Colonic mucosa (tissue), 4 donors: ENCODE measurements at regions not wholly inside any gene's neighbourhood (a gene's known extent, or its start where the extent isn't known, plus 50 kb on each side); places are given as distances from the start of the nearest gene placed in this dataset.

Experiments
- DNase-seq: peaks from one replicate; pipeline ENCODE4 v3.0.0-alpha.2; 2020
- H3K27ac ChIP-seq: fragments of 200-600 bp; one replicate; pipeline ENCODE4 v1.8.0; 2021
- H3K27me3 ChIP-seq: fragments of 200-600 bp; one replicate; pipeline ENCODE4 v1.8.0; 2021
- H3K36me3 ChIP-seq: fragments of 200-600 bp; one replicate; pipeline ENCODE4 v1.8.0; 2021
- H3K4me1 ChIP-seq: fragments of 200-600 bp; one replicate; pipeline ENCODE4 v1.8.0; 2021; ENCODE audit warnings: mild to moderate bottlenecking
- H3K4me3 ChIP-seq: fragments of 200-600 bp; one replicate; pipeline ENCODE4 v1.8.0; 2021
- H3K9ac ChIP-seq, 2 donors: one replicate each; pipeline ENCODE4 v1.7.0; 2013; ENCODE audit warnings: control low read depth in 2 of 2, low read depth in 2 of 2, low read length in 2 of 2
- H3K9me3 ChIP-seq: fragments of 200-600 bp; one replicate; pipeline ENCODE4 v1.8.0; 2021
- intact Hi-C: fragments of 100-400 bp; cut with DNase I; formaldehyde crosslinking; loops from one replicate; pipeline ENCODE4 v1.14.1; 2022
- TF ChIP-seq, protein P1 (sequence below): fragments of 200-600 bp; IDR thresholded peaks from one replicate; pipeline ENCODE4 v1.8.0; 2022; ENCODE audit warnings: antibody characterized with exemption, mild to moderate bottlenecking
- donor health status: healthy.
- donor health status: DM: no; HTN: no; CAD: no.
- donor health status: DM: no; HTN: no; CAD: no.

GRCh38 chr6:66533921-66534404, 826.9 kb upstream of the EYS start:
- Histone ChIP-seq H3K27ac (no peak overlapping the region), H3K27me3 (no peaks in the 10 kb centered on the region), H3K9ac (no peak overlapping the region), H3K4me1 (no peaks in the 10 kb centered on the region), H3K9me3 (no peaks in the 10 kb centered on the region), H3K36me3 (no peaks in the 10 kb centered on the region), H3K4me3 (no peak overlapping the region)
- intact Hi-C loops = no loop called here
- TF ChIP-seq, protein P1, sequence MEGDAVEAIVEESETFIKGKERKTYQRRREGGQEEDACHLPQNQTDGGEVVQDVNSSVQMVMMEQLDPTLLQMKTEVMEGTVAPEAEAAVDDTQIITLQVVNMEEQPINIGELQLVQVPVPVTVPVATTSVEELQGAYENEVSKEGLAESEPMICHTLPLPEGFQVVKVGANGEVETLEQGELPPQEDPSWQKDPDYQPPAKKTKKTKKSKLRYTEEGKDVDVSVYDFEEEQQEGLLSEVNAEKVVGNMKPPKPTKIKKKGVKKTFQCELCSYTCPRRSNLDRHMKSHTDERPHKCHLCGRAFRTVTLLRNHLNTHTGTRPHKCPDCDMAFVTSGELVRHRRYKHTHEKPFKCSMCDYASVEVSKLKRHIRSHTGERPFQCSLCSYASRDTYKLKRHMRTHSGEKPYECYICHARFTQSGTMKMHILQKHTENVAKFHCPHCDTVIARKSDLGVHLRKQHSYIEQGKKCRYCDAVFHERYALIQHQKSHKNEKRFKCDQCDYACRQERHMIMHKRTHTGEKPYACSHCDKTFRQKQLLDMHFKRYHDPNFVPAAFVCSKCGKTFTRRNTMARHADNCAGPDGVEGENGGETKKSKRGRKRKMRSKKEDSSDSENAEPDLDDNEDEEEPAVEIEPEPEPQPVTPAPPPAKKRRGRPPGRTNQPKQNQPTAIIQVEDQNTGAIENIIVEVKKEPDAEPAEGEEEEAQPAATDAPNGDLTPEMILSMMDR = no peak
- DNase-seq = no peak

- intact Hi-C loops = no loop called here
- Histone ChIP-seq H3K27ac (no peak overlapping the region), H3K36me3 (no peaks in the 10 kb centered on the region), H3K9ac (no peak overlapping the region), H3K4me3 (no peak overlapping the region), H3K9me3 (no peaks in the 10 kb centered on the region), H3K27me3 (no peaks in the 10 kb centered on the region), H3K4me1 (no peaks in the 10 kb centered on the region)
- TF ChIP-seq, protein P1 = no peak
- DNase-seq = no peak
These were observed 819.0 kb upstream of the EYS start for GRCh38 chr6:66526061-66526460.

DNA sequence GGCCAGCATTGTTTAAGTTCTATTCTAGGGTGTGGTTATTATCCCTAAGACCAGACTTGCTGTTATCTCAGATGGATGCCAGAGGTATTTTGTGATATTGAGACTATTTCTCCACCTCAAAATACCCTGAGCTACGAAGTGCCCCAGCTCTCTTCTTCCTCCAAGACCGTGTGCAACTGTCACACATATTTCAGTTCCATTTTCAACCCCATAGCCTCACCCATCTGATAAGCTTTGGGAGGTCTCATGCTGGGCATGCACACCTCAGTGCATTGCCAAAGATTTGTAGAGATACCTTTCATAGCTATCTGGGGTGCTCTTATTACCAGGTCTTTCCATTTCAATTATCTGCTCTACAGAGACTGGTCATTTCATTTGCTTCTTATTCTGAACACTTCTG, 815.8 kb upstream of the EYS start:
- no peak for DNase-seq
- H3K9me3 ChIP-seq = no peaks in the 10 kb centered on the region
- no peaks in the 10 kb centered on the region for H3K27me3 ChIP-seq
- intact Hi-C loops = no loop called here
- TF ChIP-seq, protein P1 = no peak
- H3K27ac ChIP-seq = no peak overlapping the region
- no peak overlapping the region for H3K4me3 ChIP-seq
- no peak overlapping the region for H3K9ac ChIP-seq
- H3K36me3 ChIP-seq = no peaks in the 10 kb centered on the region
- no peaks in the 10 kb centered on the region for H3K4me1 ChIP-seq

DNA sequence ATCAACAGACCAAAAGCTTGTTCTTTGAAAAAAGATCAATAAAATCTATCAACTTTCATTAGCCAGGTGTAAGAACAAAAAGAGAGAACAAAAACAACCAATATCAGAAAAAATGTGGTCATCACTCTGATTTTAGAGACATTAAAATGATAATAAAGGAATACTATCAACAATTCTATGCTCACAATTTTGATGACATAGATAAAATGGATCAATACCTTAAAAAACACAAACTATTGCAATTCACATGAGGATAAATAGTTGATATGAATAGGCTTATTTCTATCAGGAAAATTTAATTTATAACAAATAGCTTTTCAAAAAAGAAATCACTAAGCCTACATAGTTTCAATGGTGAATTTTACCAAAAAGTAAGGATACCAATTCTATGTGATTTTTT, 809.4 kb upstream of the EYS start:
- TF ChIP-seq, protein P1 = no peak

GRCh38 chr6:66508433-66508832, 801.4 kb upstream of the EYS start:
- TF ChIP-seq, protein P1 = no peak
- no peak for DNase-seq
- H3K9me3 ChIP-seq = no peaks in the 10 kb centered on the region
- H3K4me1 ChIP-seq = no peaks in the 10 kb centered on the region
- no peaks in the 10 kb centered on the region for H3K36me3 ChIP-seq
- no peak overlapping the region for H3K27ac ChIP-seq
- no peaks in the 10 kb centered on the region for H3K27me3 ChIP-seq
- H3K4me3 ChIP-seq = no peak overlapping the region
- no peak overlapping the region for H3K9ac ChIP-seq
- intact Hi-C loops = no loop called here

More for the DNA sequence above, 809.4 kb upstream of the EYS start:
- Histone ChIP-seq H3K36me3 (no peaks in the 10 kb centered on the region), H3K4me1 (no peaks in the 10 kb centered on the region), H3K27me3 (no peaks in the 10 kb centered on the region), H3K27ac (no peak overlapping the region), H3K4me3 (no peak overlapping the region), H3K9me3 (no peaks in the 10 kb centered on the region), H3K9ac (no peak overlapping the region)
- intact Hi-C loops = no loop called here
- no peak for DNase-seq

DNA sequence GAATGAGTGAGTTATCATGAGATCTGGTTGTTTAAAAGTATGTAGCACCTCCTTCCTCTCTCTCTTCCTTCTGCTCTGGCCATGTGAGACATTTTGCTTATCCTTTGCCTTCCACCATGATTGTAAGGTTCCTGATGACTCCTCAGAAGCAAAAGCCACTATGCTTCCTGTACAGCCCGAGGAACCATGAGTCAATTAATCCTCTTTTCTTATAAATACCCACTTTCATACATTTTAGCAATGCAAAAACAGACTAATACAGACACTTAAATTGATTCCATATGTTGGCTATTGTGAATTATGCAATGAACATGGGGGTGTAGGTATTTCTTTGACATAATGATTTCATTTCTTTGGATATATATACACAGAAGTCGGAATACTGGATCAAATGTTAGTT, 792.8 kb upstream of the EYS start:
- Histone ChIP-seq H3K27ac (no peak overlapping the region), H3K36me3 (no peaks in the 10 kb centered on the region), H3K9ac (no peak overlapping the region), H3K4me3 (no peak overlapping the region), H3K27me3 (no peaks in the 10 kb centered on the region), H3K9me3 (no peaks in the 10 kb centered on the region), H3K4me1 (no peaks in the 10 kb centered on the region)
- no peak for DNase-seq
- TF ChIP-seq, protein P1 = no peak
- intact Hi-C loops = no loop called here
